ENCODE measurements at regions not wholly inside any gene's neighbourhood (a gene's known extent, or its start where the extent isn't known, plus 50 kb on each side); places are given as distances from the start of the nearest gene placed in this dataset.

DNA sequence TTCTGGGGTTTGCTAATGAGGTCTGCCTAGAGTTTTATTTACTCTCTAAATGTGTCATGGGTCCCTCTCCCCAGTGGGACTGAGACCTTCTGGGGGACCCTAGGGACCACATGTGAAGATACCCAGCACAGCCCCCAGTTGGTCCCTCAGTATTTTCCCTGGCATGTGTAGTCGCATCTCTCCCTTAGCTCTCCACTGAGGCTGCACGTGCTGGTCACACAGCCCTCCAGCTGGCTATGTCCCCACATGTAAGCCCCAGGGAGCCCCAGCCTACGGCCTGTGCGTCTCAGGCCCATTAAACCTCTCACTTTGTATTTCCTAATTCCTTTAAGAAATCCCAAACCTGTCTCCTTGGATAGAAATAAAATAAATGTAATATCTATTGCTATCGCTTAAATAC, 189.6 kb upstream of the TSHZ3 start:
- dilution Hi-C loops (cut with HindIII; ENCODE audit: low sequenced_read_pairs, unreplicated experiment), result no loop called here
- no TSS peak for BruUV-seq (replicated peaks)
- H4K91ac ChIP-seq (ENCODE audit: insufficient read depth, low read depth, low read length), result no peak overlapping the region

More for the DNA sequence above, 189.6 kb upstream of the TSHZ3 start:
- WGBS, 2 experiments (ENCODE audit: extremely low coverage in 2 of 2, insufficient read length in 1 of 2), result no CpG with 5 or more reads among the region's 5 CpGs
- H3K79me1 ChIP-seq (ENCODE audit: low read depth in 1 of 2, low read length in 2 of 2), result no peaks in the 10 kb centered on the region
- ATAC-seq (ENCODE audit: low read depth), result no peak
- H3K23ac ChIP-seq (ENCODE audit: low read depth, low read length), result no peak overlapping the region
- H2AK9ac ChIP-seq (replicated peaks; ENCODE audit: low read depth, low read length, poor library complexity), result no peak overlapping the region
- no peak overlapping the region for H2BK120ac ChIP-seq (ENCODE audit: low read depth, low read length)
- no peak overlapping the region for H2BK20ac ChIP-seq (ENCODE audit: low read depth, low read length)
- H3K9me3 ChIP-seq (ENCODE audit: control insufficient read depth, insufficient read depth, low read length), result no peaks in the 10 kb centered on the region
- no peaks in the 10 kb centered on the region for H3K4me1 ChIP-seq (ENCODE audit: control insufficient read depth, insufficient read depth, low read length)
- H2BK15ac ChIP-seq (ENCODE audit: low read depth, low read length), result no peak overlapping the region
- no peak overlapping the region for H2AFZ ChIP-seq (replicated peaks; ENCODE audit: low read length, poor library complexity)
- ChIA-PET POLR2A (ENCODE audit: unreplicated experiment) (no interaction called here), CTCF (no interaction called here)
- TF ChIP-seq MAFK (IDR thresholded peaks at IDR 0.05; ENCODE audit: low read depth, low read length) (no peak), CHD1 (IDR thresholded peaks at IDR 0.05; ENCODE audit: low read depth, low read length) (no peak), POLR2A (IDR thresholded peaks at IDR 0.05; ENCODE audit: low read depth, low read length) (no peak)
- H3K56ac ChIP-seq (ENCODE audit: extremely low read depth, insufficient read depth, low read length), result no peak overlapping the region
- H3K9me1 ChIP-seq (ENCODE audit: insufficient read depth, low read length), result no peaks in the 10 kb centered on the region
- no peak overlapping the region for H4K5ac ChIP-seq (ENCODE audit: low read depth, low read length)
- no peak for DNase-seq
- intact Hi-C loops (cut with micrococcal nuclease) (no loop called here), in situ Hi-C loops (cut with MboI; ENCODE audit: low sequenced_read_pairs) (no loop called here)
- no peaks in the 10 kb centered on the region for H4K20me1 ChIP-seq (ENCODE audit: insufficient read depth, low read length)
- no peak overlapping the region for H3K14ac ChIP-seq (replicated peaks; ENCODE audit: low read depth, low read length)
- H3K4ac ChIP-seq (ENCODE audit: low read depth, low read length), result no peak overlapping the region
- H2BK5ac ChIP-seq (ENCODE audit: low read depth, low read length, poor library complexity, severe bottlenecking), result no peak overlapping the region
- no peaks in the 10 kb centered on the region for H3K36me3 ChIP-seq (ENCODE audit: control insufficient read depth, insufficient read depth, low read length)
- H3K4me2 ChIP-seq (ENCODE audit: low read depth, low read length), result no peak overlapping the region
- no peak overlapping the region for H4K8ac ChIP-seq (ENCODE audit: low read depth in 2 of 2, low read length in 2 of 2)
- no peak overlapping the region for H2AK5ac ChIP-seq (ENCODE audit: low read depth, low read length)
- no peak overlapping the region for H3K18ac ChIP-seq (ENCODE audit: low read depth, low read length)
- no peak overlapping the region for H3K4me3 ChIP-seq (ENCODE audit: insufficient read depth, low read depth, low read length)
- H3K27ac ChIP-seq (ENCODE audit: insufficient read depth, low read length), result no peak overlapping the region
- H3K9ac ChIP-seq (ENCODE audit: low read depth, low read length), result no peak overlapping the region
- peaks cover 2% of the 10 kb centered on the region; the same call in 1 of the 2 replicates for H3K27me3 ChIP-seq (ENCODE audit: control insufficient read depth, insufficient read depth, low read length)

Data from IMR-90 (cell line).